ENCODE measurements at regions not wholly inside any gene's neighbourhood (a gene's known extent, or its start where the extent isn't known, plus 50 kb on each side); places are given as distances from the start of the nearest gene placed in this dataset.

DNA sequence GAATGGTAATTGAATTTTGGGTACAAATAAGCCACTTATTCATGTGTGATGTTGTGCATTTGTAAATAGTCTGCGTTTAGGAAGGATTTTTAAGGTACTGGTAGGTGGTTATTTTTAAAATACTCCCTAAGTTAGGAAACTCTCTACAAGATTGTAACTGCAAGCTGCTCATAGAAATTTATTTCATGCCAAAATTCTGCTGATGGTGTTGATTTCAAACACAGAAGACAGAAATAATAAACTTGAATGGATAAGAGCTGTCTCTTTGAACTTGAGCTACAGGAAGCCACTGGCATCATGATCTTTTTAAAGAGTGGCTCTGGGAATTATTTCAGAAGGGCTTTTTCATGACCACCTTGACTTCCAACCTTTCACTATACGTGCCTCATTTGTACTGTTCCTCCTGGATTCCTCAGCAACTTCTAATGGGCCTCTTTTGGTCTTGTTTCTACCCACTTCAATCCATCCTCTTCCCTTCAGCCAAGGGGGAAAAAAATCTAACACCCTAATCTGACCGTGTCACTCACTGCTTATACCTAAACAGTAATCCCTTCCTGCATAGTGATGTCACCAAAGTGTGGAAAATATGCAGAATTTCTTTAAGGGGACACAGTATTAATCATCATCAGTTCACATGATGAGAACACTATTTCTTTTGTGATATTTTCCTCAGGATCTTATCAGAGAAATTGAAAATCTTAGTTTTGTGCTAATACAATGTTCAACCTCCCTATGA is 113.6 kb downstream of the PFDN4 start:
- in situ Hi-C loops (cut with HindIII; ENCODE audit: low sequenced_read_pairs): no loop called here
- no peak for DNase-seq (ENCODE audit: low spot score)

DNA sequence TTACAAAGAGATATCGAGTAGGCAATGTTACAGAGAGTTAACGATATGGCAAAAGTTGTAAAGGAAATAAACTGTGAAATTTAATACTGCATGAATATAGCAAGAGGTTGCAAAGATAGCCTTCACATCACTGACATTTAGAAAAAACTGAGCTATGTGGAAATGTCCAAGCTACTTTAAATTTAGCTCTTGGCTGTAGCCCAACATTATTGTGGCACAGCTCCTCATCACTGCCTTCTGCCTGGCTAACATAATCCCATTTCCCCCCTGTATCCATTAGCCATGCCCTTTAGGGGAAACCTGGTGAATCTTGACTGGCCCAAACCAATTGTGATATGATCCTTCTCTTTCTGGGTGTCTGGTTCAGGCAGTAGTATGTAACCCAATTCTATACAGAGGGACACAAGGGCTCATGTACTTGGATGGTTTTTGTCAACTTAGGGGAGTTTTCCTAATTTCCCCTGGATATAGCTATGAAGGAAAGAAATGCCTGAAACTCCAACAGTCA is 115.4 kb downstream of the PFDN4 start:
- in situ Hi-C loops (cut with HindIII; ENCODE audit: low sequenced_read_pairs): no loop called here
- DNase-seq (ENCODE audit: low spot score): peak; percentile 5

DNA sequence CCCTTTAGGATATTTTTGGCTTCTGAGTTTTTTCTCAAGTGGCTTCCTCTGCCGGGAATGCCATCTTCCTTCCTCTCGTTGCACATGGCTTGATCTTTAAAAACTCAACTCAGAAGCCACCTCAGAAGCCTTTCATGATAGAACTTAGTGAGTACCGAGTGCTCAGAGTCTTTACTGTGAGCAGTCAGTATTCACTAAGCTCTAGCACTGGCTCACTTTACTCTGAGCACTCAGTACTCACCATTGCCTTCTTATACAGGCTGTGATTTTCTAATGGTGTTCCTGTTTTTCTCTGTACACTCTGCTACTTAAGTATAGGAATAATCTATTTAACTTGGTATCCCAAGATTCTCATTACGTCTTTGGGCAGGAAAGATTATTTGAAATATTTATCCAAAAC is 116.2 kb downstream of the PFDN4 start:
- in situ Hi-C loops (cut with HindIII; ENCODE audit: low sequenced_read_pairs): no loop called here
- DNase-seq (ENCODE audit: low spot score): no peak

DNA sequence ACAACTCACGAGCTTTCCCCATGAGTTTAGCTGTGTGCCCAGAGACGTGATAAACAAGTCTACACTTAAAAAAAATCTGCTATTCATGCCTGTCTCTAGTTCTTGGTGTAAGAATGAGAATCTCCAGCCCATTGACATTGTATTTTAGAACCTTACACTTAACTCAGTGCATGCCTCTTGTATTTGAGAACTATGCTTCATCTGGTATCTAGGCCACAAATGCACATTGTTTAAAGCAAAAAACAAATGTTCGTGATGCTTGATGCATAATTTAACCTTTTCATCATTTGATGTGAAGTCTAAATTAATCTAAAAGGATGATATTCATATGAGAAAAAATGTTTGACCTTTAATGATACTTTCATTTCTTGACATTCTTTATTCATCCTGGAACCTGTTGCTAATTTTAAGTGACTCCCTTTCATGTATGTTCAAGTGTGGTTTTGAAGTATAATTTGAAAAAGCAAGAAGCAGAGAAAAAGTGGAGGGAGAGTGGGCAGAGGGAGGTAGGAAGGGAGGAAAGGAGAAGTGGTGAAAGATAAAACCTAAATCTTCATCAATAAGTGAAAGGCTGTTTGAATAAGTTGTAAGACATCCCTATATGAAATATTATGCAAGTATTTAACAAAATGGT is 116.9 kb downstream of the PFDN4 start:
- DNase-seq (ENCODE audit: low spot score): no peak
- in situ Hi-C loops (cut with HindIII; ENCODE audit: low sequenced_read_pairs): no loop called here

DNA sequence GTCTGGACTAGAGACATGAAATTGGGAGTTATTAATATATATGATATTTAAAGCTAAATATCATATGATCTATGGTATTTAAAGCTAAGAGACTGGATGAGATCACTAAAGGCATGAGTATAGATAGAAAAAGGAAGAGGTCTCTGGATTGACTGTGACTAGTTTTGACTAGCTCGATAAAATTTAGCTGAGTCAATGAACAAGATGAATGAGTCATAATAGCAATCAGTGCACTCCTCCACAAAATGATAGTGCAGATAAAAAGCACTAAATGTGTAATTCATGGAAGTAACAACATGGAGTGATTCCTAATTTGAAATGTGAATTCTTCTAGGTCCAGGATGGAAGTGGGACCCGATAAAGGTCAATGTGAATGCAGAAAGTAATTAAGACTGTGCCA is 127.4 kb downstream of the PFDN4 start:
- no peak for DNase-seq (ENCODE audit: low spot score)
- in situ Hi-C loops (cut with HindIII; ENCODE audit: low sequenced_read_pairs): no loop called here

DNA sequence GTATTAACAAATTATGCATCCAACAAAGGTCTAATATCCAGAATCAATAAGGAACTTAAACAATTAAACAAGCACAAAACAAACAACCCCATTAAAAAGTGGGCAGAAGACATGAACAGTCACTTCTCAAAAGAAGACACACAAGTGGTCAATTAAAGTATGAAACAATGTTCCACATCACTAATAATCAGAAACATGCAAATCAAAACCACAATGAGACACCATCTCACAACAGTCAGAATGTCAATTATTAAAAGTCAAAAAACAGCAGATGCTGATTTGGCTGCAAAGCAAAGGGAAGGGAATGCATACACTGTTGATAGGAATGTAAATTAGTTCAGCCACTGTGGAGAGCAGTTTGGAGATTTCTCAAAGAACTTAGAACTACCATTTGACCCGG is 129.3 kb downstream of the PFDN4 start:
- in situ Hi-C loops (cut with HindIII; ENCODE audit: low sequenced_read_pairs): no loop called here
- DNase-seq (ENCODE audit: low spot score): no peak

DNA sequence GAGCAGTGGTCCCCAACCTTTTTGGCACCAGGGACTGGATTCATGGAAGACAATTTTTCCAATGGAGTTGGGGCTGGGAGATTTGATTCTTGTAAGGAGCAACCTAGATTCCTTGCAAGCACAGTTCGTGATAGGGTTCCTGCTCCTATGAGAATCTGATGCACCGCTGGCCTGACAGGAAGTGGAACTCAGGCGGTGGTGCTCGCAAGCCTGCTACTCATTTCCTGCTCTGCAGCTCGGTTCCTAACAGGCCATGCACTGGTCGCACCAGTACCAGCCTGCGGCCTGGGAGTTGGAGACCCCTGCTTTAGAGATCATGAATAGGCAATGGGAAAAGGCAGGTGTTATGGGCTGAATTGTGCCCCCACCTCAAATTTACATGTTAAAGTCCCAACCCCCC is 131.2 kb downstream of the PFDN4 start:
- in situ Hi-C loops (cut with HindIII; ENCODE audit: low sequenced_read_pairs): no loop called here
- DNase-seq (ENCODE audit: low spot score): no peak

DNA sequence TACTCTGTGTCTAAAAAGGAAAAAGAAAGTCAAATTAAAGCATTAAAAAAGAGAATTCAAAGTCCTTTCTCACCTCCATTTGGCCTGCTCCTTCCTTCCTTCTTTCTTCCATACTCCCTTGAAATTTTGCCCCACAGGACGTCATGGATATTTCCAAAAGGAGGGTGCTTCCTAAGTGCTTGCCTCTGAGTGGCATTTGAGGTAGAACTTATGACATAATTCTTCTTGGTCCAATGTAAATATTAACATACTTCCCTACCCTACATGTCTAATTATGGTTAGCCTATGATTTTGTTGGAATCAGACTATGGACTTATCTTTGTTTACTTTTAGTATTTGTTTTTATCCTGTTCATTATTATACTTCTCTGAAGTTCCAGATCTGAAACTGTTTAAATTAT is 132.3 kb downstream of the PFDN4 start:
- in situ Hi-C loops (cut with HindIII; ENCODE audit: low sequenced_read_pairs): no loop called here

DNA sequence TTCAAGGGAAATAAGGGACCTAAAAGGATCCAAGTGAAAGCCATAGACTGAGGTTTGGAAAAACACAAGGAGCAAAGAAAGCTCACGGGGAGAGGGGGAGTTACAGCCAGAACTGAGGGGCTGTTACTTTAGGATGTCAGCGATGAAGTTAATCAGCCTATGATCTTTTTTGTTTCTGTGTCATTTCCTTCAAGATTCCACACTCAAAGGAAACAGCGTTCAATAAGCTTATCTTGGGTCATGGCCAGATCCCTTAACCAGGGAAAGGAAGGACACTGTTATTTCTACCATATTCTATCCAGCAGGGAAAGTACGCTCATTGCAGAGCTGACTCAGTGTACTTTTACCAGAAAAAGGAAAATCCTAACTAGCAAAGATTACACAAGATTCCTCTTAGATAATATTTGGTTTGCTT is 132.8 kb downstream of the PFDN4 start:
- no peak for DNase-seq (ENCODE audit: low spot score)
- in situ Hi-C loops (cut with HindIII; ENCODE audit: low sequenced_read_pairs): no loop called here

More for the DNA sequence above, 132.3 kb downstream of the PFDN4 start:
- DNase-seq (ENCODE audit: low spot score): no peak

DNA sequence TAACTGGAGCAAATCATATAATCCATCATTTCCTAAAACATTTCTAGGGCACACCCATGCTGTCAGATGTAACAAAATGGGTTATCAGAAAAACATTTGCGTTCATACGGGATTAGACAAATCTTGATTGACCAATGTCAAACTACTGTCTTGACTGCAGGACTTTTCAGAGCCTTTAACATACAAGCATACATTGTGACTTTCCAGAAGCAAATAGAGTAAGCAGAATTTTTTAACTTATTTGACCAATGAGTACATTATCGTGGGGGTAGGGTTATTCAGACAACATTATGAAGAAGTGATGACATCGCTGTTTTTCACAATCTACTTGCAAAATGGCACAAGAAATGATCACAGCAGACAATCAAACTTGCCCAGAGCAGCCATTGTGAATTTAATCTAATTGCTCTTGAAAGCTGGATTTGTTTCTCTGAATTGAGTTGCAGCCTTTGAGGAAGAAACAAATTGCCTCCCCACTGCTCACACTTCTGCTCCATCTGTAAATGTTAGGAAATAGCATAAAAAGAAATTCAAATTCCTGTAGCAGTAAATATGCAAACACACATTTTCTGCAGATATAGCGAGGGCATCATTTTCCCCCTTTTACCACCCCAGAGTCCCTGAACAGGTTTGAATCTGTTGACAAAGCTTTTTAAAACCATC is 133.0 kb upstream of the DOK5 start:
- DNase-seq (ENCODE audit: low spot score): no peak
- in situ Hi-C loops (cut with HindIII; ENCODE audit: low sequenced_read_pairs): no loop called here

DNA sequence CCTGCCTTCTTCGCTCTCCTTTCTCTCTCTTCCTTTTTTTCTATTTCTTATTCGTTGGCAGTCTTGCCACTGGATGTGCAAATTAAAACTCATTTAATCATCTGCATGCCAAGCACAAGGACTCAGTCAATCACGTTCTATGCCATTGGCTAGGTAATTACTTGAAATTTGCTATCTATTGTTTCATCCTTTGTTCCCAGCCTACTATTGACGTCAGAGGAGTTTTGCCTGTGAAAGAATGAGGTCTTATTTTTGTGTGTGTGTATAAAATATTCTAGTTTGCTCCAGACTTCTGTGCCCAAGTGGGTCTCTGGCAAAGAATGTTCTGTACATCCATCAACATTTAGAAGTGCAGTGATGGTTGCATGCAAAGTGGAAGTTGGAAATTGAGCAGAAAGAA is 132.3 kb upstream of the DOK5 start:
- no peak for DNase-seq (ENCODE audit: low spot score)
- in situ Hi-C loops (cut with HindIII; ENCODE audit: low sequenced_read_pairs): no loop called here

DNA sequence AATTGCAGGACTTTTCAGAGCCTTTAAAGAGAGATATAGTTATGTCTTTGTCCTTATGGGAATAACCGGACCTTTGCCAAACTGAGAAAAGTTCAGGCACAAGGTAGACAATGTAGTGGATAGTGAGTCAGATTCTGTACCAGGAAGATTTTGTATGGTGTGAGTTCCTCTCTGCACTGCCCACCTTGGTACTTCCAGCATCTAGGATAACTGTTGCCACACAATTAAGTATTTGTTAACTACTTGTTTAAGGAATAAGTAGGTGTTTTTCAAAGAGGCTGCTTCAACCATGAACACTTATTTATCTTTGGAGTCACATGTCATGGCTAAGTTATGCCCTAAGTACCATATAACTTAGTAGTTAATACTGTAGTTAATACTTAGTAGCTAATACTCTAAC is 131.8 kb upstream of the DOK5 start:
- in situ Hi-C loops (cut with HindIII; ENCODE audit: low sequenced_read_pairs): no loop called here
- no peak for DNase-seq (ENCODE audit: low spot score)

DNA sequence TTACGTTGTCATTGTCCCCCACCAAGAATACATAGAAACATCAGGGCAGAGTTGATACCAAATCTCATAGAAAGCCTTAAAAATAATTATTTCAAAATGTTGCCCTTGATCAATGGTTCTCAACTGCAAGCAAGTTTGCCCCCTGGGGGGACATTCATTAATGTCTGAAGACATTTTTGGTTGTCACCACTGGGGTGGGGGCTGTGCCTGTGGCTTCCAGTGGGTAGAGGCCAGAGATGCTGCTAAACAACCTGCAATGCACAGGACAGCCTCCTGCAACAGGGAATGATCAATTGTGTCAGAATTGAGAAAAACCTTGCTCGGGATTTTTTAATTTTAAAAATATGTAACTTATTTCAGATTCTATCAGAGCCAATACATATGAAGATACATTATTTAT is 130.6 kb upstream of the DOK5 start:
- no peak for DNase-seq (ENCODE audit: low spot score)
- in situ Hi-C loops (cut with HindIII; ENCODE audit: low sequenced_read_pairs): no loop called here

DNA sequence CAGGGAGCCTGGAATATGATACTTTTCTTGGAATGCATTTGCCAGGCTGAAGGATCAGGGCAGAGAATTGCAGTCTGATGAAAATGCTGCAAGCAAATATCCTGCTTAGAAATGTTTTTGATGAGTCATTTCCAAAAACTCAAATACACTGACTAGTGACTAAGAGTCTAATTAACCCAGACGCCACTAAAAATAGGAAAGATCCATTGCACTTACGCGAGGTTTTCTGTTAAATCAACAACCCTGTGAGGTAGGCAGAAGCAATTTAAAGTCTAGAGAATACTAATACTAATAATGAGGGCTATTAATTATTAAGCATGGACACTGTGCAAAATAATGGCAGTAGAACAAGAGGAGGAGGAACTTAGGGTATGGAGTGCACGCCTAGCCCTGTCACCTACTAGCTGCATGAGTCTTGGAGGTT is 130.1 kb upstream of the DOK5 start:
- DNase-seq (ENCODE audit: low spot score): no peak
- in situ Hi-C loops (cut with HindIII; ENCODE audit: low sequenced_read_pairs): no loop called here

DNA sequence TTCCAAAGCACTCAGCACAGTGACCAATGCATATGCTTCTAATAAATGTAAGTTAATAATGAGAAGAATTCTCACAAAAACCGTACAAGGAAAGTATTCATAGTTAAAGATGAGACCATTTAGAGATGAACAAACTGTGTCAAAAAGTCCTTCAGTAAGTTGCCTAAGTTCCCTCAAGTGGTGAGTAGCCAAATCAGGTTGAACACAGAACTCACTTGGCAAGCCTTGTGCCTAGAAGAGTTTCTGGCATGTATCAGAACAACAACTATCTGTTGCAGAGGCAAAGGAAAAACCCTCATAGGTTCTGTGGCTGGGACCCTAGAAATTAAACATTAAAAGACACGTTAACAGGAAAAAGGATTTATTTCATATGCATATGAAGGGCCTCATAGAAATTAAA is 129.6 kb upstream of the DOK5 start:
- DNase-seq (ENCODE audit: low spot score): no peak
- in situ Hi-C loops (cut with HindIII; ENCODE audit: low sequenced_read_pairs): no loop called here

DNA sequence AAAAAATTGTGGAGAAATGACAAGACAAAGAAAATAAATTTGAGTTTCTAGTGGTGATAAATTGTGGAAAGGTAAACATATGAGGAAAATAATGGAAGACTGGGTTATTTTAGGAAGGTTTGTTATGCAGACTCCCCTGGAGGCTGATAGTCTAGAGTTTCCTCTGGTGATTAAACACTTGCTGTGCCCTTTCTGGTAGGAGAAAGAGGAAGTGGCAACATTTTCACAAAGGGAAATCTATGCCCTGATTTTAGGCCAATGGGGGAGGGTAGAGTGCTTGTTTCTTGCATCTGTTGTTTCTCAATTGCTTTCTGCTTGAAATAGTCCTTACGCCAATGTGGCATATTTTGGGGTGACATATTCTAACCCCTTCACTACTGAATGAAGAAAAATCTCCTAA is 129.1 kb upstream of the DOK5 start:
- in situ Hi-C loops (cut with HindIII; ENCODE audit: low sequenced_read_pairs): no loop called here
- no peak for DNase-seq (ENCODE audit: low spot score)

DNA sequence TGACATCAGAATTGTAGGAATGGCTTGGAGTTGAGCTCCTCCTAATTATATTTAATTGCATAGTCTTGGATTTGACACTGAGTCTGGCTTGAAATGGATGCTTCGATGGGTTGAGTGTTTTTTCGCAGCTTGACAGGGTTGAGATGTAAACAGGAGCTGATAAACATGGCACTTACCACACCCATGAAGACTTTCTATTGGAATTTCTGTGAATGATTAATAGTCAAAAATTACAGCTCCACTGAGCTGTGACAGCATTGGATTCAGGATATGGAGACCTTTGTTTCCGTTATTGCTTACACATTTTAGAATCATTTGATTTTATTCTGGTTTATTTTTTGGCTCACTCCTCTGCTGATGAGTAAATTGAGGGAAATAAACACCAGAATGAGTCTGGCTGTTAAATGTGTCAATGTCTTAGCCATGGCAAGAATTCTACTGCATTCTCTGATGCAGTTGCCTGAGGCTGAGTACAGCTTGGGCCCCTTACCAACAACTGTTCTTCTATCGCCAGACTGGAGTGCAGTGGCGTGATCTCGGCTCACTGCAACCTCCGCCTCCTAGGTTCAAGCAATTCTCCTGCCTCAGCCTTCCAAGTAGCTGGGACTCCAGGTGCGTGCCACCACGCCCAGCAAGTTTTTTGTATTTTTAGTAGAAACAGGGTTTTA is 128.1 kb upstream of the DOK5 start:
- in situ Hi-C loops (cut with HindIII; ENCODE audit: low sequenced_read_pairs): no loop called here
- DNase-seq (ENCODE audit: low spot score): no peak

DNA sequence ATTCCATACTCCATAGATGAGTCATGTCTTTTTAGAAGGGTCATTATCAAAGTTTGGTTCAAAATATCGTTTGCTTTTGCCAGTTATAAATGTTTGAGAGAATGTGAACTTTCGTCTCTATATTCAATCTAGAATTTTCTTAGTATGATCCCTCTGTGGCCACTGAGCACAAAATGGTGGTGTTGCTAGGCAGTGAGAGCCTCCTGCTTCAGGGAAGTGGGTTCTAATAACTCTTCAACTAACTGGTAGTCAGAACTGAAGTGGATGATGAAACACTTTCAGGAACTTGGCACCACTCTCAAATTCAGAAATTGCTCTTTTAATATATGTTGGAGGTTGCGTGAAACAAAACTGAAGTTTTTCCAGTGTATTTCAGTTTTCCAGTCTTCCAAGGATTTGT is 125.0 kb upstream of the DOK5 start:
- no peak for DNase-seq (ENCODE audit: low spot score)

DNA sequence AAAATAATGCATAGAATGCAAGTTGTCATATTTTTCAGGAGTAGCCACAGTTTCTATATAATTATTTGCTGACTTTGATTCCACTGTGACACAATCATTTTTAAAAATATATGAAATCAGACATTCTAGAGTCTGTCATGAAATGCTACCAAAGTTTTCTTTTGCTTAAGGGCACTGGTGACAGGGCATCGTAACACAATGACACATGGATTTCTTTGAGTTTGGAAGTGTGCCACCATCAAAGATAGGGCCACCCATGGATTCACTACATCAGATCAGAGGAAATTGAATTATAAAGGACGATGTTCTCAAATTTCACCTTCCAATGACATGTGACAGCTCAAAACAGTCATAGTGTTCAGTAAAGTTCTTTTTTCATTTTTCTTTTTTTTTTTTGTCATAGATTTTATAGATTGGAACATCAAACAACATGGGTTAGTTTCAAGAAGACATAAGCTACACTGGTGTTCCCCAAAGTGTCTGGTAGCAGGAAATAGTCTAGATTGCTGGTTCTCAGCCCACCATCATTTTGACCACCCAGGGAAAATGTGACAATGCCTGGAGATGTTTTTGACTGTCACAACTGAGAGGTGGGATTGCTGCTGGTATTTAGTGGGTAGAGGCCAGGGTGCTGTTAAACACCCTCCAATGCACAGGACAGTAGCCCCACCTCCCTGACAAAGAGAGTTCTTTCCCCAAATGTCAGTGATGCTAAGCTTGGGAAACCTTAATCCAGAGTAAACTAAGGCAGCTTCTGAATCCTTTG is 123.8 kb upstream of the DOK5 start:
- no peak for DNase-seq (ENCODE audit: low spot score)
- in situ Hi-C loops (cut with HindIII; ENCODE audit: low sequenced_read_pairs): no loop called here

More for the DNA sequence above, 125.0 kb upstream of the DOK5 start:
- in situ Hi-C loops (cut with HindIII; ENCODE audit: low sequenced_read_pairs): no loop called here

Measured in G401 (cell line).